Right atrium auricular region (tissue), 2 donors: ENCODE measurements at regions not wholly inside any gene's neighbourhood (a gene's known extent, or its start where the extent isn't known, plus 50 kb on each side); places are given as distances from the start of the nearest gene placed in this dataset.

ENCODE experiments used
- DNase-seq: peaks from one replicate; pipeline ENCODE4 v3.0.0-alpha.2; 2019; ENCODE audit warnings: low spot score
- H3K27ac ChIP-seq, 2 donors: fragments of 200-600 bp; sonication (generic); 1 replicate in 1 of 2; 2 replicates in 1 of 2; pipeline ENCODE4 v1.5.1; 2016 to 2019
- H3K27me3 ChIP-seq, 2 donors: fragments of 200-600 bp; sonication (generic); one replicate each; pipeline versions ENCODE4 v1.5.1 to v1.6.0; 2017 to 2019
- H3K36me3 ChIP-seq: fragments of 200-600 bp; sonication (generic); one replicate; pipeline ENCODE4 v1.5.1; 2016
- H3K4me1 ChIP-seq, 2 donors: fragments of 200-600 bp; sonication (generic); one replicate each; pipeline versions ENCODE4 v1.5.1 to v1.6.0; 2017 to 2019
- H3K4me3 ChIP-seq, 2 donors: fragments of 200-600 bp; sonication (generic); 1 replicate in 1 of 2; 2 replicates in 1 of 2; pipeline ENCODE4 v1.5.1; 2017 to 2019; ENCODE audit warnings: mild to moderate bottlenecking in 1 of 2, moderate library complexity in 1 of 2
- H3K9me3 ChIP-seq, 2 donors: fragments of 200-600 bp; sonication (generic); one replicate each; pipeline ENCODE4 v1.5.1; 2019
- TF ChIP-seq, protein P1 (sequence below), 2 donors: fragments of 200-600 bp; sonication (generic); IDR thresholded peaks; one replicate each; pipeline ENCODE4 v1.5.1; 2019; ENCODE audit warnings: antibody characterized with exemption in 2 of 2

DNA sequence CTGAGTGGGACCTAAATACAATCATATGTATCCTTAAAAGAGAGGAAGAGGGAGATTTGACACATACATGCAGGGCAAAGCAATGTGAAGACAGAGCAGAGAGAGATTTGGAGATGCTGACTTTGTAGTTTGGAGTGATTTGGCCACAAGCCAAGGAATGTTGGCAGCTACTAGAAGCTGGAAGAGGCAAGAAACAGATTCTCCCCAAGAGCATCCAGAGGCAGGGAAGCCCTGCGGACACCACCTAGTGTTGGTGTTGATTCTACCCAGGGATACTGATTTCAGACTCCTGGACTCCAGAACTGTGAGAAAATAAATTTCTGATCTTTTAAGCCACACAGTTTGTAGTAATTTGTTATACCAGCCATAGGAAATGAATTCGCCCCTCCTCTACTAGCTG is 64.9 kb upstream of the OSMR start:
- DNase-seq: peak; percentile 79
- H3K36me3 ChIP-seq: no peaks in the 10 kb centered on the region
- H3K4me3 ChIP-seq: no peak overlapping the region
- no peaks in the 10 kb centered on the region for H3K9me3 ChIP-seq
- no peak overlapping the region for H3K27ac ChIP-seq
- TF ChIP-seq, protein P1, sequence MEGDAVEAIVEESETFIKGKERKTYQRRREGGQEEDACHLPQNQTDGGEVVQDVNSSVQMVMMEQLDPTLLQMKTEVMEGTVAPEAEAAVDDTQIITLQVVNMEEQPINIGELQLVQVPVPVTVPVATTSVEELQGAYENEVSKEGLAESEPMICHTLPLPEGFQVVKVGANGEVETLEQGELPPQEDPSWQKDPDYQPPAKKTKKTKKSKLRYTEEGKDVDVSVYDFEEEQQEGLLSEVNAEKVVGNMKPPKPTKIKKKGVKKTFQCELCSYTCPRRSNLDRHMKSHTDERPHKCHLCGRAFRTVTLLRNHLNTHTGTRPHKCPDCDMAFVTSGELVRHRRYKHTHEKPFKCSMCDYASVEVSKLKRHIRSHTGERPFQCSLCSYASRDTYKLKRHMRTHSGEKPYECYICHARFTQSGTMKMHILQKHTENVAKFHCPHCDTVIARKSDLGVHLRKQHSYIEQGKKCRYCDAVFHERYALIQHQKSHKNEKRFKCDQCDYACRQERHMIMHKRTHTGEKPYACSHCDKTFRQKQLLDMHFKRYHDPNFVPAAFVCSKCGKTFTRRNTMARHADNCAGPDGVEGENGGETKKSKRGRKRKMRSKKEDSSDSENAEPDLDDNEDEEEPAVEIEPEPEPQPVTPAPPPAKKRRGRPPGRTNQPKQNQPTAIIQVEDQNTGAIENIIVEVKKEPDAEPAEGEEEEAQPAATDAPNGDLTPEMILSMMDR (IDR thresholded peaks at IDR 0.05): peak in 1 of 2 donors; percentile 47
- H3K27me3 ChIP-seq: no peaks in the 10 kb centered on the region
- peaks cover 0 to 46% of the 10 kb centered on the region in 2 donors for H3K4me1 ChIP-seq

DNA sequence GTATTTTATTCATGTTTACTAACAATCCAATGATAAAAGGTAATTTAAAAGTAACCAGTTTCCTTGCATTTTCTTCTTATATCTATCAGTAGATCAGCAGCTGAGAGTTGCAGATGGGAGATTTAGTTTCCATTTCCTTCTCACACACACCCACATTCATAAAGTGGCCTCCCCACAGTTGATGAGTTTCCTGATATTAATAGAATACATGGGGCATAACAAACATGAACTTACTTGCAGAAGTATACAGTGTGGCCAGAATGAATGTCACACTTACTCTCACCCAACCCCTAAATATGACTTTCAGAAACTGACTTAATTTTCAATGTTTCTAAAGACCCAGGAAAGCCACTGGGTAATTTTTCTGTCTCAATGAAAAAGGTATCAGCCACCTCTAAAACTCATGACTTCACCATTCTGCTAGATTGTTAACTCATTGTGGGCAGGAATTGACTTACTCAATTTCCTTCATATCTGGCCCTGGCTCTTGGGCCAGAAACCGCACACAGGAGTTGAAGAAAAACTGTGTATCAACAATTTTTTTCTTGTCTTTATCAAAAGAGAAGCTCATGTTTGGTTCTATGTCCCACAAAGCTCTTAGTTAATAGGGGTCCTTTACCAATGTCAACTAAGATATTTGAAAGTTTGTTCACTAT is 63.5 kb upstream of the OSMR start:
- Histone ChIP-seq H3K36me3 (no peaks in the 10 kb centered on the region), H3K27ac (peak overlapping the region; percentile 52 to 71), H3K4me1 (peaks cover 0 to 41% of the 10 kb centered on the region in 2 donors), H3K9me3 (no peaks in the 10 kb centered on the region), H3K4me3 (no peak overlapping the region), H3K27me3 (no peaks in the 10 kb centered on the region)
- no peak for DNase-seq
- TF ChIP-seq, protein P1 (IDR thresholded peaks at IDR 0.05): no peak

DNA sequence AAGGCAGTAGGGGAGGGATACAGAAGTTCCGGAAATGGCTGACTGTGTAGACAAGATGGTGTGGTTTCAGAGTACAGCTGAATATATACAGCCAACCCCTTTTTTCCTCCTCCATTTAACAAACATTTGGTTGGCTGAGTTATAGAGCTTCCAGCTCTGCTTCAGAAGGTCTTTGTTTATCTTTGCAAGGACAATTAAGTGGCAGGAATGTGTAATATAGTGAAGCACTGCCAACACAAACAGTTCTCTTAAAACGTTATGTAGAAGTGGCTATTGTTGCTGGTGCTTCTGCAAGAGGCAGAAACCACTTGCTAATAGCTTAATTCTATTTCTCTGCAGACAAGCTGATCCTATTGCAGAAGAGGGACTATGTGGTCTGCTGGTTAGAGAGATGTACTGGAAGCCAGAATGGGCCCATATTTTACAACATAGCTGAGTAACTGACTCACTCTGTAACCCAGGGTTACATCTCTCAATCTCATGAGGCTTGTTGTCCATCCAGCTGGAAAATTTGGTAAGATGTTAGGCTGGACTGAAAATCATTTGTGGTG is 62.7 kb upstream of the OSMR start:
- DNase-seq: no peak
- Histone ChIP-seq H3K4me1 (peaks cover 0 to 41% of the 10 kb centered on the region in 2 donors), H3K27me3 (no peaks in the 10 kb centered on the region), H3K9me3 (no peaks in the 10 kb centered on the region), H3K36me3 (no peaks in the 10 kb centered on the region), H3K4me3 (no peak overlapping the region), H3K27ac (peak overlapping the region; percentile 52 to 71)
- TF ChIP-seq, protein P1 (IDR thresholded peaks at IDR 0.05): peak in 1 of 2 donors; percentile 12

DNA sequence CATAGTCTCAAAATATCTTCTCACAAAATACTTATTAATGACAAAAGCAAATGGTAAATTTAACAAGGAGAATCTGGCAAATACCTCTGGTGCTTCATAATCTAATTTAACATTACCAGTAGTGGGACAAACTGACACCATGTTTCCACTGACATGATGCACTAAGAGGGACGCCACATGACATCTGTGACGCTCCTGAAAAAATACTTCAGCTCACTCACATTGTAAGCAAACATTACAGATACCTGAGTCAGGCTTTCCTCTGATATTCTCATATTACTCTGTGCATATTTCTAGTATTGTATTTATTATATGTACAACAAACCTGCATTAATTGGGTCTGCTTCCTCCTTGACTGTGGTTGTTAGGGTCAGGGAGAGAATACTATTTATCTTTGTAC is 56.7 kb upstream of the OSMR start:
- Histone ChIP-seq H3K36me3 (no peaks in the 10 kb centered on the region), H3K9me3 (no peaks in the 10 kb centered on the region), H3K27me3 (no peaks in the 10 kb centered on the region), H3K4me3 (no peak overlapping the region), H3K27ac (no peak overlapping the region), H3K4me1 (peaks cover 0 to 3% of the 10 kb centered on the region in 2 donors)
- TF ChIP-seq, protein P1 (IDR thresholded peaks at IDR 0.05): no peak
- no peak for DNase-seq

DNA sequence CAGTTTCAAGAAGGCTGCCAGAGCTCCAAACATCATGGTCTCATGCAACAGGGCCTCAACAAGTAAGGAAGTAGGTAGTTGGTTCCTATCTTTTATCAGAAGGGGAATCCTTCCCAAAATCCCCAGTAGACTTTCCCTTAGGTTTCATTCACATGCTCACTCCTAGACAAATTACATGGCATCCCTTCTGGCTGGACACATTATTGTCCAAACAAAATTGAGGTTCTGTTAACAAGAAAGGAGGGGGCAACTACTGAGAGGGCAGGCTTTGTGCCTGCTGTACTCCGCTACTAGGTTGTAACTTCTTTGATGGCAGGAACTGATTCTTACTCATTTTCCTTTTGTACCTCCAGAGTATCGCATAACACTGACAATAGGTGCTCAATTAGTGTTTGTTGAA is 56.0 kb upstream of the OSMR start:
- no peak overlapping the region for H3K27ac ChIP-seq
- no peaks in the 10 kb centered on the region for H3K36me3 ChIP-seq
- no peak overlapping the region for H3K4me3 ChIP-seq
- H3K9me3 ChIP-seq: no peaks in the 10 kb centered on the region
- TF ChIP-seq, protein P1 (IDR thresholded peaks at IDR 0.05): no peak
- no peaks in the 10 kb centered on the region for H3K27me3 ChIP-seq
- no peaks in the 10 kb centered on the region for H3K4me1 ChIP-seq
- no peak for DNase-seq

DNA sequence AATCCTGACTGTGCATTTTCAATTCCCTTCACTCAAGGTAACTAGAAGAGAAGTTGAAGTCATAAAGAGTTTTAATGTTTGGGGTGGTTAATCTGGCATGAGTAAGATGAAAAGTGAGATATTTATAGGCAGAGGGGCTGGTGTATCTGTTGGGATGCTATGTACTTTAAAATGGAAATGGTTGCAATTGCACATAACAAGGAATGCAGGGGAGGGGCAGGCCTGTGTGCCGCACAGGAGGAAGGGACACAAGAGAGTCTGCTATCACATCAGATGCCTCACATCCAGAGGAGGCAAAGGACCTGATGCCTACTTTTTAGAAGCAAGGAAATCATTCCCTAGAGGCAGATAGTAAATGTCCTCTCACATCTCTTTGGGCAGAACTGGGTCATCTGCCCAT is 55.5 kb upstream of the OSMR start:
- TF ChIP-seq, protein P1 (IDR thresholded peaks at IDR 0.05): no peak
- H3K36me3 ChIP-seq: no peaks in the 10 kb centered on the region
- no peak overlapping the region for H3K27ac ChIP-seq
- H3K27me3 ChIP-seq: no peaks in the 10 kb centered on the region
- DNase-seq: no peak
- no peaks in the 10 kb centered on the region for H3K9me3 ChIP-seq
- no peak overlapping the region for H3K4me3 ChIP-seq
- H3K4me1 ChIP-seq: peaks cover 0 to 2% of the 10 kb centered on the region in 2 donors
